ENCODE measurements at regions not wholly inside any gene's neighbourhood (a gene's known extent, or its start where the extent isn't known, plus 50 kb on each side); places are given as distances from the start of the nearest gene placed in this dataset.

GRCh38 chr18:60196836-60197606 is 175.6 kb downstream of the MC4R start:
- in situ Hi-C loops (cut with MboI; ENCODE audit: low sequenced_read_pairs, unreplicated experiment), result no loop called here
- no peak for DNase-seq (ENCODE audit: low spot score)

GRCh38 chr18:60193780-60194179 is 178.8 kb downstream of the MC4R start:
- in situ Hi-C loops (cut with MboI; ENCODE audit: low sequenced_read_pairs, unreplicated experiment), result no loop called here
- no peak for TF ChIP-seq CTCF (IDR thresholded peaks at IDR 0.05; ENCODE audit: borderline replicate concordance, control extremely low read depth, extremely low read depth, insufficient read depth, missing control alignments)
- no peak for DNase-seq (ENCODE audit: low spot score)

More at GRCh38 chr18:60196836-60197606, 175.6 kb downstream of the MC4R start:
- no peak for TF ChIP-seq CTCF (IDR thresholded peaks at IDR 0.05; ENCODE audit: borderline replicate concordance, control extremely low read depth, extremely low read depth, insufficient read depth, missing control alignments)

- in situ Hi-C loops (cut with MboI; ENCODE audit: low sequenced_read_pairs, unreplicated experiment), result no loop called here
- no peak for DNase-seq (ENCODE audit: low spot score)
- TF ChIP-seq CTCF (IDR thresholded peaks at IDR 0.05; ENCODE audit: borderline replicate concordance, control extremely low read depth, extremely low read depth, insufficient read depth, missing control alignments), result no peak
Measured at GRCh38 chr18:60191926-60192325, 180.6 kb downstream of the MC4R start.

GRCh38 chr18:60189856-60190255 is 182.7 kb downstream of the MC4R start:
- no peak for TF ChIP-seq CTCF (IDR thresholded peaks at IDR 0.05; ENCODE audit: borderline replicate concordance, control extremely low read depth, extremely low read depth, insufficient read depth, missing control alignments)
- in situ Hi-C loops (cut with MboI; ENCODE audit: low sequenced_read_pairs, unreplicated experiment), result no loop called here
- DNase-seq (ENCODE audit: low spot score), result no peak

- no peak for DNase-seq (ENCODE audit: low spot score)
- TF ChIP-seq CTCF (IDR thresholded peaks at IDR 0.05; ENCODE audit: borderline replicate concordance, control extremely low read depth, extremely low read depth, insufficient read depth, missing control alignments), result no peak
- in situ Hi-C loops (cut with MboI; ENCODE audit: low sequenced_read_pairs, unreplicated experiment), result no loop called here
Measured at GRCh38 chr18:60188958-60189357, 183.6 kb downstream of the MC4R start.

GRCh38 chr18:60182223-60182622 is 190.4 kb downstream of the MC4R start:
- no peak for TF ChIP-seq CTCF (IDR thresholded peaks at IDR 0.05; ENCODE audit: borderline replicate concordance, control extremely low read depth, extremely low read depth, insufficient read depth, missing control alignments)
- DNase-seq (ENCODE audit: low spot score), result no peak
- in situ Hi-C loops (cut with MboI; ENCODE audit: low sequenced_read_pairs, unreplicated experiment), result no loop called here

Measured in GM13976 (cell line).